Esophagus (tissue), 2 donors: ENCODE measurements at regions not wholly inside any gene's neighbourhood (a gene's known extent, or its start where the extent isn't known, plus 50 kb on each side); places are given as distances from the start of the nearest gene placed in this dataset.

Experiments
- H3K27ac ChIP-seq, 2 donors: one replicate each; pipeline ENCODE4 v1.5.1; 2013; ENCODE audit warnings: low read depth in 2 of 2, mild to moderate bottlenecking in 2 of 2, inconsistent platforms in 1 of 2, low read length in 1 of 2, moderate library complexity in 1 of 2
- H3K27me3 ChIP-seq, 2 donors: one replicate each; pipeline ENCODE4 v1.6.1; 2013; ENCODE audit warnings: low read length in 2 of 2, control low read depth in 1 of 2, mild to moderate bottlenecking in 1 of 2; ENCODE audit not compliant: insufficient read depth in 2 of 2, control insufficient read depth in 1 of 2
- H3K36me3 ChIP-seq, 2 donors: one replicate each; pipeline ENCODE4 v1.6.1; 2013; ENCODE audit warnings: low read length in 1 of 2; ENCODE audit not compliant: control insufficient read depth in 2 of 2, insufficient read depth in 2 of 2
- H3K4me1 ChIP-seq, 2 donors: one replicate each; pipeline ENCODE4 v1.6.1; 2013; ENCODE audit warnings: low read length in 1 of 2; ENCODE audit not compliant: control insufficient read depth in 2 of 2, insufficient read depth in 2 of 2
- H3K4me3 ChIP-seq, 2 donors: one replicate each; pipeline ENCODE4 v1.5.1; 2013; ENCODE audit warnings: low read length in 2 of 2, mild to moderate bottlenecking in 2 of 2, low read depth in 1 of 2, moderate library complexity in 1 of 2
- H3K9me3 ChIP-seq, 2 donors: one replicate each; pipeline ENCODE4 v1.6.1; 2013; ENCODE audit warnings: mild to moderate bottlenecking in 2 of 2, low read depth in 1 of 2, low read length in 1 of 2, moderate library complexity in 1 of 2; ENCODE audit not compliant: control insufficient read depth in 2 of 2, insufficient read depth in 1 of 2
- WGBS, 2 donors: extraction: QIAGEN DNeasy Blood & Tissue Kit; methylation state at CpG; one replicate each; pipeline ENCODE4 v1.1.7; 2013; 5-methylcytosine and 5-hydroxymethylcytosine counted together
- donor health status: healthy with polysubstance abuse.
- donor health status: Bipolar disorder and iron deficiency.

DNA sequence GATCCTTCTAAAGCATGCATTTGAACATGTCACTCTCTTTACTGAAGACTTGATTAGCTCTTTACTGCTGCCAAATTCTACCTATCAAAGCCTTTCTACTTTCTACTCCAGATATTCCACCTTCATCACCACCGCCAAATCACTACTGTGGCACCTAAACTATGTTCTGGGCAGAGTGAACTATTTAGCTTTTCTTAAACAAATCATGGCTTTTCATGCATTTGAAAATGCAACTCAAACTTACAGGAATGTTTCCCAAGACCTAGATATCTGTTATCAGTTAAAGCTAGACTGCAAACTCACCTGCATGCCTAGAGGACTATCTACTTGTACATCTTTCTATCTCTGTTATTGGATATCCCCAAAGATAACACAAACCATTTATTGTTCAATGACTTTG, 109.3 kb downstream of the MAFB start:
- Histone ChIP-seq H3K27me3 (no peaks in the 10 kb centered on the region), H3K4me3 (no peak overlapping the region), H3K27ac (no peak overlapping the region), H3K36me3 (no peaks in the 10 kb centered on the region), H3K4me1 (peaks cover 0 to 8% of the 10 kb centered on the region in 2 donors), H3K9me3 (peaks cover 0 to 3% of the 10 kb centered on the region in 2 donors)
- WGBS, 2 donors = 77 to 78% methylated on average over 1 of the region's 1 CpG

DNA sequence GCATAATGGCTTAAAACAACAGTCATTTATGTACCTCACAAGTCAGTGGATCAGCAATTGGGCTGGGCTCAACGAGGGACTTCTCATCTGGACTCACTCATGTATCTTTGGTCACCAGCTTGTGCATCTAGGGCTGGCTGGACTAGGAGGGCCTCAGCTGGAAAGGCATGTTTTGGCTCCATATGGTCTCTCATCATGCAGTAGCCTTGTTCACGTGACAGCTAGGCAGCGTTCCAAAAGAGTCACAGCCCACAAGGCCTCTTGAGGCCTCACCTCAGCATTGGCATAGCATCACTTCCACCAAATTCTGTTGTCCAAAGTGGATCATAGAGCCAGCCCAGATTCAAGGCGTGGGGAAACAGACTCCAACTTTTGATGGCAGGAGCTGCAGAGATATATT, 110.1 kb downstream of the MAFB start:
- Histone ChIP-seq H3K27me3 (no peaks in the 10 kb centered on the region), H3K27ac (no peak overlapping the region), H3K4me1 (peaks cover 0 to 3% of the 10 kb centered on the region in 2 donors), H3K9me3 (peaks cover 0 to 3% of the 10 kb centered on the region in 2 donors), H3K4me3 (no peak overlapping the region), H3K36me3 (no peaks in the 10 kb centered on the region)
- 62 to 69% methylated on average over 4 of the region's 4 CpGs for WGBS, 2 donors

DNA sequence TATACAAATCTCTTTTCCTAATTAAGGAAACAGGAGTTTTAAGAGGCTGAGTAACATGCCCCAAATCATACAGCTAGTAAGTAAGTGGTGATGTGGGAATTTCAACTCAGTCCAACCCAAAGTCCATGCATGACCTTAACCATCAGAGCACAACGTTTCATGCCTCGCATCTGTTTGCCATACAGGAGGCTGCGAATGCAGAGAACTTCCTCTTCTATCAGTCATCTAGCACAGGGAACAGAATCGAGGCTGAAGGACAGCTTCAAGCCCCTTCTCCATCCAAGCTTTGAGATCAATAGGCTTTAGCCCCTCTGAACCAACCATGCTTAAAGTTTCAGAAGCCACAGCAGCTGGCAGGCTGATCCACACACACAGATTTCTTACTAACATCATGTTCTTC, 113.2 kb downstream of the MAFB start:
- H3K36me3 ChIP-seq = no peaks in the 10 kb centered on the region
- H3K27me3 ChIP-seq = no peaks in the 10 kb centered on the region
- WGBS, 2 donors = 54 to 58% methylated on average over 4 of the region's 4 CpGs
- no peak overlapping the region for H3K4me3 ChIP-seq
- peaks cover 0 to 3% of the 10 kb centered on the region in 2 donors for H3K4me1 ChIP-seq
- H3K27ac ChIP-seq = no peak overlapping the region
- H3K9me3 ChIP-seq = peaks cover 0 to 3% of the 10 kb centered on the region in 2 donors

DNA sequence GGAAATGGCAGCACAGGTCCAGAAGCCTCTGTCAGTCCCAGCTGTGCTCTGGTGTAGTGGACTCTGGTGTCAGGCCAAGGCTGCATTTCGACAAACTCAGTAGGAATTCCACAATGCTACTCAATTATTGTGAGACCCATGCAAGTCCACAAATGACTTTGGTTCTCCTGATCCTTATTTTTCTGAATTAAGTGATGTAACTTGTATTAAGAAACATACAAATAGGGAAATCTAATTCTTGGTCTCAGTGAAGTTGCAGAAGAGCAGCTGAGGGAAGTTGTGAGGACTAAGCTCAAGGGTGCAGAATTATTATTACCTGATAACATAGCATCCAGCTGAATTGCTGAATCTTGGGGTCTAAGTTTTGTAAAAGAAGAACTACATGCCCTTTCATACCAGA, 116.8 kb downstream of the MAFB start:
- Histone ChIP-seq H3K4me3 (no peak overlapping the region), H3K4me1 (peaks cover 4 to 7% of the 10 kb centered on the region in 2 donors), H3K27me3 (no peaks in the 10 kb centered on the region), H3K27ac (no peak overlapping the region), H3K9me3 (no peaks in the 10 kb centered on the region), H3K36me3 (no peaks in the 10 kb centered on the region)
- WGBS, 2 donors = 79 to 83% methylated on average over 1 of the region's 1 CpG

DNA sequence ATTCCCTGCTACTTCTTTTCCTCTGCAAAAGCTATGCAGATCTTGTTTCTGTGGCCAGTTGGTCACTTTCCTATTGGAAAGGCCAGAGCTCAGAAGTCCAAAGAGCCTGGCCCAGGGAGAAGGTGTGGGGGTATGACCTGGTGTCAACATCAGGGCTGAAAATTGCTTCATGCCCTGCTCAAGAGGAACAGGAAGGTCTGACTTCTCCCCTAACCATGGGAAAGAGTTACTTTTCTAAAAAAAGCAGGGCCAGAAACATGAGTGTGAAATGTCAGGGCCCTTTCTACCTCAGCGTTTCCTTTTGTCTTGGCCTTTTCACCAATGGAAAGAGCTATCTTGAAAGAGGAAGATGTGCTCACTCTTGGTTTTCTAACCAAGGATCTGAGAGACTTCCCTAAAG, 117.4 kb downstream of the MAFB start:
- 83 to 89% methylated on average over 1 of the region's 1 CpG for WGBS, 2 donors
- H3K27me3 ChIP-seq = no peaks in the 10 kb centered on the region

DNA sequence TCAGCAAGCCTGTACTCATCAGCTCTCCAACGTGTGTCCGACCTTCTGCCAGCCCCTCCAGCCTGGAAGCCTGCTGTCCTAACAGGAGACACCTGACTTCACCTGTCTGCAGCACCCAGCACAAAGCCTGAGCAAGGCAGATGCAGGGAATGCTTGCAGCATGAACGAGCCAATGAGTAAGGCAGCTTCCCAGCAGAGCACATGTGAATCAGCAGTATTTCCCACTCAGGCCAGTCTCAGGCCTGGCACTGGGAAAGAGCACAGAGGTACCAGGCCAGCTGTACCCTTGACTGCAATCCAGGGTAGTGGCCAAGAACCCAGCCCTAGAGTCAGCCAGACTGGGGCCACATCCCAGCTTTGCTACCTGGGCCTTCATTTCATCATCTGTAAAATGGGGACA, 120.8 kb downstream of the MAFB start:
- Histone ChIP-seq H3K4me3 (no peak overlapping the region), H3K27ac (peak overlapping the region in 1 of 2 donors; percentile 44), H3K36me3 (no peaks in the 10 kb centered on the region), H3K27me3 (no peaks in the 10 kb centered on the region), H3K9me3 (no peaks in the 10 kb centered on the region), H3K4me1 (peaks cover 7 to 19% of the 10 kb centered on the region in 2 donors)
- 48 to 64% methylated on average over 3 of the region's 3 CpGs for WGBS, 2 donors

More for the DNA sequence above, 117.4 kb downstream of the MAFB start:
- Histone ChIP-seq H3K36me3 (no peaks in the 10 kb centered on the region), H3K27ac (no peak overlapping the region), H3K4me1 (peaks cover 4 to 7% of the 10 kb centered on the region in 2 donors), H3K4me3 (no peak overlapping the region), H3K9me3 (no peaks in the 10 kb centered on the region)

DNA sequence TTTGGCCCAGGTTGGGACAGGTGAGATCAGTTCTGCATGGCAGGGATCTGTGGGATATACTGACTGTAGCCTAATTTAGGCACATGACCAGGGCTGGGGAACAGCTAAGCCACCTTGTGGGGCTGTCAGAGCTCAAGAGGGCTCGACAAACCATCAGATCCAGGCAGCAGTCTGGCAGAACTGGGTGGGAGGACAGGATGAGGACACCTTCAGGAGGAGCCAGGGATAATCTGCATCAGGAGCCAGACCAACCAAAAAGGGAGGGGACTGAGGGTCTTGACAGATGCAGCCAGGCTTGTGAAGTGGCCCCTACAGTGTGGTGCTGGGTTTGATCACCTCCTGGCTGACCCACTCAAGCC, 123.4 kb downstream of the MAFB start:
- H3K27me3 ChIP-seq = no peaks in the 10 kb centered on the region
- H3K36me3 ChIP-seq = no peaks in the 10 kb centered on the region
- no peak overlapping the region for H3K4me3 ChIP-seq
- peak overlapping the region; percentile 49 to 91 for H3K27ac ChIP-seq
- WGBS, 2 donors = 44 to 60% methylated on average over 1 of the region's 1 CpG
- H3K9me3 ChIP-seq = no peaks in the 10 kb centered on the region
- peaks cover 10 to 24% of the 10 kb centered on the region in 2 donors for H3K4me1 ChIP-seq

DNA sequence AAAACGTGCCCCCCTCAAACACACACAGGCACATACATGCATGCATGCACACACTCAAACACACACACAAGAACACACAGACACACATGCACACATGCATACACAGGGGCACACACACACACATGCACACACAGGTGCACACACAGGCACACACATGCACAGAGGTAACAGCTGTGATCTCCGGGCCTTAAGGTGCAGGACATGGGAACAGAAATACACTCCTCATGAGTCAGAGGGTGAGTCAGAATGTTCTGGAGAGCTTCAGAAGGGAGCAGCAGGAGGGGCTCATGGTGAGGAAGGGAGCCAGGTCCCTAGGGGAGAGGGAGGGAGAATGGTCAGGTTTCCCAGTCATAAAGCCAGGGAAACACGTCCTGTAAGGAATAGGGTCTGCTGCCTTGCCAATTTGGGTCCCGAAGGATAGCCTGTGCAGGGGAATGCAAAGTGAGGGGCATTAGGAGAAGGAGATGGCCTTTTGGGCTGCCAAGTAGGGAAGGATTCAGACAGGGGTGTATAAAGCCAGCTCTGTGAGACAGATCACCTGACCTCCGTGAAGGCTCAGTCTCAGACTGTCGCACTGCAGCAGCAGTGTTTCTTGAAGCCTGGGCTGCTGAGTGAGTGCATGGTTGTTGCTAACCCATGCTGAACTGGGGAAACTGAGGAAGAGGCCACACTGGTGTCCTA, 123.9 kb downstream of the MAFB start:
- Histone ChIP-seq H3K27me3 (no peaks in the 10 kb centered on the region), H3K9me3 (no peaks in the 10 kb centered on the region), H3K4me3 (peak overlapping the region in 1 of 2 donors; percentile 0), H3K4me1 (peaks cover 10 to 24% of the 10 kb centered on the region in 2 donors), H3K36me3 (no peaks in the 10 kb centered on the region), H3K27ac (peak overlapping the region; percentile 49 to 91)
- WGBS, 2 donors = 40 to 66% methylated on average over 6 of the region's 6 CpGs

DNA sequence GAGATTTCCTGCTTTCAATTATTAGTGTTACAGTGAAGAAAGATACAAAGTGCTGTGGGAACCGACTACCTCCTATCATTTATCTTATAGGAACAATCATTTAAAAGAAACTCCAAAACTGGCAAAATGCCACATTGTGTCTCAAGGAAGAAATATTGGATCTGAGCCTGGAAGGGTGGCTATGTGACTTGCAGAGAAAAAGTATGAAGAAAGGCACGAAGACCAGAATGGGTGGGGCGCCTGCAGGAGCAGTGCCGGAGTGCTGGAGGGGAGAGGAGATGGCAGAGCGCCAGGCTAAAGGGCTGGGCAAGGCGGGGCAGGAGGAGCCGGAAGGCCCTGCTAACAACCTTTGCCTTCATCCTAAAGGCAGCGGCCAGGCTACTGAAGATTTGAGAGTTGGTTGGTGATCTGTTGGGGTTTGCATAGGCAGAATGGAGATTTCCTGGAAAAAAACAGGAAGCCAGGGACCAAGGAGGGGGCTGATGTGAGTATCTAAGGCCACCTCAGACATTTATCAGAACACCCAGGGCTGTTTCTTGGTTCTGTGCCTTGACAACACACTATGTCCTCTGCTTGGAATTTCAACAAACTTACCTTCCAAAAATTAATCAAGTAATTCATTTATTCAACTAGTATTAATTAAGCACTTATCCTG, 125.6 kb downstream of the MAFB start:
- Histone ChIP-seq H3K27ac (peak overlapping the region; percentile 68 to 86), H3K4me3 (no peak overlapping the region), H3K9me3 (no peaks in the 10 kb centered on the region), H3K27me3 (no peaks in the 10 kb centered on the region), H3K4me1 (peaks cover 10 to 24% of the 10 kb centered on the region in 2 donors), H3K36me3 (no peaks in the 10 kb centered on the region)
- 28 to 39% methylated on average over 8 of the region's 8 CpGs for WGBS, 2 donors

DNA sequence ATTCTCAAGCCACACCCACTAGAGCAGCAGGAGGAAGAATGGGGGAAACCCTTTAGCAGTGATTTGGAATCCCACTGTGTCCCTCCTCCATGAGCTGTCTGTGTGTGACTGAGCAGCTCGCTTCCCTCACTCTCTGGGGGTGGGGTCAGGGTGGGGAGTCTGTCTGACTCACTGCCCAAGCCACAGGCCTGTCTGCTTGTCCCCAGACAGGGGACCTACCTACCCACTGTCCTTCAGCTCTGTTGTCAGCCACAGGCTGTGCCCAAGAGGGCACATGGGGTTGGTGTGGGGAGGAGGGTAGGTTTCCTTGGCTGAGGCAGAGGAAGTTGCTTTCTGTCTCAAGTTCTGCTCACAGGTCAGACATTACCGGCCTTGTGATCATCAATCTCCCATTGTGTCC, 127.0 kb downstream of the MAFB start:
- H3K36me3 ChIP-seq = no peaks in the 10 kb centered on the region
- no peaks in the 10 kb centered on the region for H3K9me3 ChIP-seq
- no peaks in the 10 kb centered on the region for H3K27me3 ChIP-seq
- H3K4me3 ChIP-seq = no peak overlapping the region
- 41 to 57% methylated on average over 2 of the region's 2 CpGs for WGBS, 2 donors
- peaks cover 3 to 20% of the 10 kb centered on the region in 2 donors for H3K4me1 ChIP-seq
- H3K27ac ChIP-seq = peak overlapping the region; percentile 15 to 79
